ENCODE measurements at regions not wholly inside any gene's neighbourhood (a gene's known extent, or its start where the extent isn't known, plus 50 kb on each side); places are given as distances from the start of the nearest gene placed in this dataset.

- TF ChIP-seq POLR2A (IDR thresholded peaks at IDR 0.05; ENCODE audit: low read length): no peak
- TF ChIP-seq GATA1 (IDR thresholded peaks at IDR 0.05; ENCODE audit: low read depth, low read length): no peak
These were observed 133.8 kb downstream of the FAM181B start for GRCh38 chr11:82599836-82600235.
